ENCODE measurements at regions not wholly inside any gene's neighbourhood (a gene's known extent, or its start where the extent isn't known, plus 50 kb on each side); places are given as distances from the start of the nearest gene placed in this dataset.

DNA sequence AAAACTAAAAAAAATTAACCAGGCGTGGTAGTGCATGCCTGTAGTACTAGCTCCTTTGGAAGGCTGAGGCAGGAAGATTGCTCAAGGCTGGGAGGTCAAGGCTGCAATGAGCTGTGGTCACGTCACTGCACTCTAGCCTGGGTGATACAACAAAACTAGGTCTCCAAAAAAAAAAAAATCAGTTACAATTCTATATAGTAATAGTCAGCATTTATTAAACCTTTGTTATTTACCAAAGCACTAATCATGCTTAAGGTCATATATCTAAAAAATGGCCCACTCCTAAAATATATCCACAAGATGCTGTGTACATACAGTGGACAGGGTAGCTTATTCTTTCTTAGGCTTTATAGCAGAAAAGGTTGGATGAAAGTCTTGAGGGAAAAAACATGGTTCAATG, 152.4 kb downstream of the TFAP2A start:
- no peak overlapping the region for H3K4me3 Mint-ChIP-seq
- H3K36me3 ChIP-seq (replicated peaks in 1 of 2; ENCODE audit: control insufficient read depth in 1 of 2, insufficient read depth in 2 of 2, low read length in 2 of 2), result no peaks in the 10 kb centered on the region
- intact Hi-C loops (cut with micrococcal nuclease), result no loop called here

DNA sequence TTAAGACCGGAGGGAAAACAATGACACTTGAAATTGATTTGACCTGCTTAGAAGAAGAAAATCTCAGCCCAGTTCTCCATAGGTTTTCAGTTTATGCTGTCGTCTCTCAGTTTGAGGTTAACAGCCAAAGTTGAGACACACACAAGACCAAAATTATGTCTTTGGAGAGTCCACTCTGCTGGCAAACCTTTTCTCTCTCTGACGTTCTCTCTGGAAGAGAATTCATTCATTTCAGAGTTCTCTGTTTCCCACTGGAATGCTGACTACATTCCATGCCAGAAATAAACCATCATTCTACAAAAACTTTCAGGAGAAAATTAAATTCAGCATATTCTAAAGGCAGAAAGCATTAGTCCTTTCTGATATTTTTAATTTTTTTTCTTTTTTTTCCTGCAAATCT, 155.2 kb downstream of the TFAP2A start:
- Mint-ChIP-seq H3K27ac (no peak overlapping the region), H3K36me3 (no peaks in the 10 kb centered on the region), H3K4me3 (no peak overlapping the region), H3K4me1 (no peaks in the 10 kb centered on the region), H3K27me3 (ENCODE audit: low read depth in 3 of 3) (peaks cover 0 to 3% (median 2%) of the 10 kb centered on the region in 3 donors), H3K9me3 (peaks cover 0 to 3% (median 0%) of the 10 kb centered on the region in 7 donors)
- H3K9ac ChIP-seq (ENCODE audit: insufficient read depth, low read length, poor library complexity, severe bottlenecking), result no peak overlapping the region
- H3K79me2 ChIP-seq (ENCODE audit: insufficient read depth, low read length), result no peaks in the 10 kb centered on the region
- no peaks in the 10 kb centered on the region for H3K27me3 ChIP-seq (ENCODE audit: control insufficient read depth in 2 of 2, insufficient read depth in 2 of 2, low read length in 2 of 2)
- H3K36me3 ChIP-seq (replicated peaks in 1 of 2; ENCODE audit: control insufficient read depth in 1 of 2, insufficient read depth in 2 of 2, low read length in 2 of 2), result no peaks in the 10 kb centered on the region
- H2AFZ ChIP-seq (ENCODE audit: insufficient read depth, low read depth, low read length, poor library complexity, severe bottlenecking), result no peak overlapping the region
- no peaks in the 10 kb centered on the region for H3K9me3 ChIP-seq (replicated peaks in 1 of 2; ENCODE audit: control insufficient read depth in 1 of 2, insufficient read depth in 1 of 2, low read length in 2 of 2)
- TF ChIP-seq, protein P1, sequence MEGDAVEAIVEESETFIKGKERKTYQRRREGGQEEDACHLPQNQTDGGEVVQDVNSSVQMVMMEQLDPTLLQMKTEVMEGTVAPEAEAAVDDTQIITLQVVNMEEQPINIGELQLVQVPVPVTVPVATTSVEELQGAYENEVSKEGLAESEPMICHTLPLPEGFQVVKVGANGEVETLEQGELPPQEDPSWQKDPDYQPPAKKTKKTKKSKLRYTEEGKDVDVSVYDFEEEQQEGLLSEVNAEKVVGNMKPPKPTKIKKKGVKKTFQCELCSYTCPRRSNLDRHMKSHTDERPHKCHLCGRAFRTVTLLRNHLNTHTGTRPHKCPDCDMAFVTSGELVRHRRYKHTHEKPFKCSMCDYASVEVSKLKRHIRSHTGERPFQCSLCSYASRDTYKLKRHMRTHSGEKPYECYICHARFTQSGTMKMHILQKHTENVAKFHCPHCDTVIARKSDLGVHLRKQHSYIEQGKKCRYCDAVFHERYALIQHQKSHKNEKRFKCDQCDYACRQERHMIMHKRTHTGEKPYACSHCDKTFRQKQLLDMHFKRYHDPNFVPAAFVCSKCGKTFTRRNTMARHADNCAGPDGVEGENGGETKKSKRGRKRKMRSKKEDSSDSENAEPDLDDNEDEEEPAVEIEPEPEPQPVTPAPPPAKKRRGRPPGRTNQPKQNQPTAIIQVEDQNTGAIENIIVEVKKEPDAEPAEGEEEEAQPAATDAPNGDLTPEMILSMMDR (IDR thresholded peaks at IDR 0.05), result no peak
- no peak overlapping the region for H3K4me3 ChIP-seq (replicated peaks in 1 of 3; ENCODE audit: low read depth in 2 of 3, low read length in 3 of 3)
- no peak for DNase-seq
- H3K4me1 ChIP-seq (ENCODE audit: control insufficient read depth in 1 of 2, insufficient read depth in 2 of 2, low read length in 2 of 2), result no peaks in the 10 kb centered on the region
- no peak overlapping the region for H3K27ac ChIP-seq (ENCODE audit: low read depth in 1 of 2, low read length in 2 of 2)
- intact Hi-C loops (cut with micrococcal nuclease), result no loop called here
- WGBS (ENCODE audit: insufficient coverage), result 70% methylated on average over 2 of the region's 3 CpGs
- no peak overlapping the region for H3K4me2 ChIP-seq (replicated peaks; ENCODE audit: extremely low read depth, low read length, poor library complexity, severe bottlenecking)
- no peaks in the 10 kb centered on the region for H4K20me1 ChIP-seq (ENCODE audit: insufficient read depth, low read length)

More for the DNA sequence above, 152.4 kb downstream of the TFAP2A start:
- H3K4me1 Mint-ChIP-seq, result no peaks in the 10 kb centered on the region
- no peak overlapping the region for H3K27ac ChIP-seq (ENCODE audit: low read depth in 1 of 2, low read length in 2 of 2)
- WGBS (ENCODE audit: insufficient coverage), result no CpG with 5 or more reads among the region's 2 CpGs
- H3K27me3 Mint-ChIP-seq (ENCODE audit: low read depth in 3 of 3), result peaks cover 0 to 6% (median 4%) of the 10 kb centered on the region in 3 donors
- H3K27ac Mint-ChIP-seq, result no peak overlapping the region
- no peak overlapping the region for H3K4me3 ChIP-seq (replicated peaks in 1 of 3; ENCODE audit: low read depth in 2 of 3, low read length in 3 of 3)
- no peak overlapping the region for H3K4me2 ChIP-seq (replicated peaks; ENCODE audit: extremely low read depth, low read length, poor library complexity, severe bottlenecking)
- H3K79me2 ChIP-seq (ENCODE audit: insufficient read depth, low read length), result no peaks in the 10 kb centered on the region
- no peak overlapping the region for H3K9ac ChIP-seq (ENCODE audit: insufficient read depth, low read length, poor library complexity, severe bottlenecking)
- H4K20me1 ChIP-seq (ENCODE audit: insufficient read depth, low read length), result no peaks in the 10 kb centered on the region
- H3K36me3 Mint-ChIP-seq, result no peaks in the 10 kb centered on the region
- no peaks in the 10 kb centered on the region for H3K4me1 ChIP-seq (ENCODE audit: control insufficient read depth in 1 of 2, insufficient read depth in 2 of 2, low read length in 2 of 2)
- peaks cover 0 to 9% (median 4%) of the 10 kb centered on the region in 7 donors for H3K9me3 Mint-ChIP-seq
- H3K27me3 ChIP-seq (ENCODE audit: control insufficient read depth in 2 of 2, insufficient read depth in 2 of 2, low read length in 2 of 2), result peaks cover 0 to 3% of the 10 kb centered on the region in 2 donors
- H2AFZ ChIP-seq (ENCODE audit: insufficient read depth, low read depth, low read length, poor library complexity, severe bottlenecking), result no peak overlapping the region
- TF ChIP-seq, protein P1 (IDR thresholded peaks at IDR 0.05), result no peak
- no peaks in the 10 kb centered on the region for H3K9me3 ChIP-seq (replicated peaks in 1 of 2; ENCODE audit: control insufficient read depth in 1 of 2, insufficient read depth in 1 of 2, low read length in 2 of 2)
- DNase-seq, result no peak
